PC-9 (cell line): ENCODE measurements at regions not wholly inside any gene's neighbourhood (a gene's known extent, or its start where the extent isn't known, plus 50 kb on each side); places are given as distances from the start of the nearest gene placed in this dataset.

Experiments used
- BruUV-seq: library from RNA; stranded (reverse); fragments of 400-500 nt; replicated peaks from 2 replicates; lab custom pipeline; 2021; lab: Mats Ljungman, UMichigan
- CTCF ChIA-PET: fragments of 300-600 bp; sonication (Branson Sonifier 250); formaldehyde crosslinking; loops from one replicate; lab custom pipeline; 2022; ENCODE audit warnings: antibody characterized with exemption; lab: Charles Lee
- POLR2A ChIA-PET: fragments of 300-600 bp; sonication (Branson Sonifier 250); formaldehyde crosslinking; loops from one replicate; lab custom pipeline; 2022; ENCODE audit warnings: antibody characterized with exemption; ENCODE audit not compliant: unreplicated experiment; lab: Charles Lee
- DNase-seq, 2 experiments: peaks; one replicate each; pipeline versions ENCODE4 v3.0.0 to v3.0.0-alpha.2; 2015 to 2022; ENCODE audit warnings: mixed read lengths in 1 of 2
- H2AFZ ChIP-seq: fragments of 200-600 bp; sonication (generic); 2 replicates; pipeline ENCODE4 v1.8.1; 2017; ENCODE audit warnings: antibody characterized with exemption
- H3F3A ChIP-seq: fragments of 200-600 bp; sonication (generic); 2 replicates; pipeline ENCODE4 v1.8.1; 2017; ENCODE audit warnings: antibody characterized with exemption, mild to moderate bottlenecking, low read depth; ENCODE audit not compliant: insufficient read depth
- H3K27ac ChIP-seq: fragments of 200-600 bp; sonication (generic); 2 replicates; pipeline ENCODE4 v1.6.1; 2016; ENCODE audit warnings: mixed run types
- H3K27me3 ChIP-seq: fragments of 200-600 bp; sonication (generic); 2 replicates; pipeline ENCODE4 v1.6.1; 2016; ENCODE audit warnings: low read depth, mixed run types; ENCODE audit not compliant: insufficient read depth
- H3K36me3 ChIP-seq: fragments of 200-600 bp; sonication (generic); 2 replicates; pipeline ENCODE4 v1.6.1; 2016; ENCODE audit warnings: low read depth, mixed run types
- H3K4me1 ChIP-seq: fragments of 200-600 bp; sonication (generic); replicated peaks from 2 replicates; pipeline ENCODE4 v1.6.1; 2016; ENCODE audit warnings: mixed run types; ENCODE audit not compliant: insufficient read depth
- H3K4me2 ChIP-seq: fragments of 200-600 bp; sonication (generic); 2 replicates; pipeline ENCODE4 v1.6.1; 2017; ENCODE audit warnings: mixed run types
- H3K4me3 ChIP-seq: fragments of 200-600 bp; sonication (generic); 2 replicates; pipeline ENCODE4 v1.6.1; 2016; ENCODE audit warnings: mixed run types
- H3K79me2 ChIP-seq: fragments of 200-600 bp; sonication (generic); 2 replicates; pipeline ENCODE4 v1.6.1; 2017; ENCODE audit warnings: low read depth, mixed run types
- H3K9me2 ChIP-seq: fragments of 200-600 bp; sonication (generic); 2 replicates; pipeline ENCODE4 v1.8.1; 2017; ENCODE audit warnings: mild to moderate bottlenecking; ENCODE audit not compliant: insufficient read depth
- H3K9me3 ChIP-seq: fragments of 200-600 bp; sonication (generic); 2 replicates; pipeline ENCODE4 v1.8.1; 2016; ENCODE audit warnings: low read depth; ENCODE audit not compliant: insufficient read depth
- H4K20me1 ChIP-seq: fragments of 200-600 bp; sonication (generic); 2 replicates; pipeline ENCODE4 v1.8.1; 2017; ENCODE audit not compliant: insufficient read depth
- CTCF ChIP-seq: fragments of 200-600 bp; sonication (generic); conservative IDR thresholded peaks from 2 replicates; pipeline ENCODE4 v1.6.1; 2017; ENCODE audit warnings: mixed run types, antibody characterized with exemption, mild to moderate bottlenecking, moderate library complexity
- EZH2 ChIP-seq: fragments of 200-600 bp; sonication (generic); IDR thresholded peaks from 2 replicates; pipeline ENCODE4 v1.8.0; 2017; ENCODE audit warnings: antibody characterized with exemption, low read depth
- intact Hi-C: fragments of 100-400 bp; cut with micrococcal nuclease; formaldehyde crosslinking; loops from one replicate; pipeline ENCODE4 v1.10.0; 2022; ENCODE audit not compliant: unreplicated experiment

- POLR2A ChIA-PET = no interaction called here
- Histone ChIP-seq H3K79me2 (no peaks in the 10 kb centered on the region), H3K4me2 (no peak overlapping the region), H3K4me3 (no peak overlapping the region), H3K9me3 (no peaks in the 10 kb centered on the region), H3K36me3 (no peaks in the 10 kb centered on the region), H3K27me3 (no peaks in the 10 kb centered on the region), H3K4me1 (peaks cover 6% of the 10 kb centered on the region; the same call in 1 of the 2 replicates), H2AFZ (no peak overlapping the region), H3F3A (no peaks in the 10 kb centered on the region), H3K9me2 (0 out of 2 replicates have a peak, but pooled peaks cover 4% of the 10 kb centered on the region), H4K20me1 (no peaks in the 10 kb centered on the region), H3K27ac (no peak overlapping the region)
- BruUV-seq = no TSS peak
- TF ChIP-seq CTCF = no peak
- DNase-seq = no peak
- intact Hi-C loops = no loop called here
- CTCF ChIA-PET = no interaction called here
These were observed 245.9 kb upstream of the FGGY start for GRCh38 chr1:59051007-59051406.

- Histone ChIP-seq H3K9me3 (no peaks in the 10 kb centered on the region), H3F3A (no peaks in the 10 kb centered on the region), H3K79me2 (no peaks in the 10 kb centered on the region), H3K9me2 (0 out of 2 replicates have a peak, but pooled peaks cover 4% of the 10 kb centered on the region), H3K27ac (no peak overlapping the region), H3K27me3 (no peaks in the 10 kb centered on the region), H3K4me1 (peaks cover 4% of the 10 kb centered on the region), H3K36me3 (no peaks in the 10 kb centered on the region), H4K20me1 (no peaks in the 10 kb centered on the region), H2AFZ (no peak overlapping the region), H3K4me2 (no peak overlapping the region), H3K4me3 (no peak overlapping the region)
- POLR2A ChIA-PET = interaction anchor here (0.6 kb wide), 1 partner anchor 155 kb away, joined by 3 read pairs; no protein-coding TSS in a partner anchor
- intact Hi-C loops = no loop called here
- DNase-seq = no peak
- no TSS peak for BruUV-seq
- TF ChIP-seq EZH2 = no peak
- no peak for TF ChIP-seq CTCF
- CTCF ChIA-PET = no interaction called here
These were observed 244.7 kb upstream of the FGGY start for GRCh38 chr1:59052166-59052590.

GRCh38 chr1:59054172-59054571 is 242.7 kb upstream of the FGGY start:
- H3K9me2 ChIP-seq = 0 out of 2 replicates have a peak, but pooled peaks cover 4% of the 10 kb centered on the region
- H3K27ac ChIP-seq = no peak overlapping the region
- ChIA-PET POLR2A (interaction anchor here (0.6 kb wide), 1 partner anchor 229 kb away, joined by 4 read pairs; no protein-coding TSS in a partner anchor), CTCF (no interaction called here)
- H3K36me3 ChIP-seq = no peaks in the 10 kb centered on the region
- BruUV-seq = no TSS peak
- H3K9me3 ChIP-seq = no peaks in the 10 kb centered on the region
- H3K4me2 ChIP-seq = no peak overlapping the region
- H3K79me2 ChIP-seq = no peaks in the 10 kb centered on the region
- H3K4me1 ChIP-seq = peaks cover 15% of the 10 kb centered on the region
- no peaks in the 10 kb centered on the region for H3K27me3 ChIP-seq
- no peaks in the 10 kb centered on the region for H4K20me1 ChIP-seq
- intact Hi-C loops = no loop called here
- TF ChIP-seq CTCF (no peak), EZH2 (no peak)
- no peaks in the 10 kb centered on the region for H3F3A ChIP-seq
- H3K4me3 ChIP-seq = no peak overlapping the region
- DNase-seq = no peak
- no peak overlapping the region for H2AFZ ChIP-seq
